Caco-2 (cell line): ENCODE measurements at regions not wholly inside any gene's neighbourhood (a gene's known extent, or its start where the extent isn't known, plus 50 kb on each side); places are given as distances from the start of the nearest gene placed in this dataset.

Source experiments
- BruUV-seq: library from RNA; stranded (reverse); fragments of 400-500 nt; replicated peaks from 2 replicates; lab custom pipeline; 2021; lab: Mats Ljungman, UMichigan
- CTCF ChIA-PET: fragments of 300-600 bp; sonication (Branson Sonifier 250); formaldehyde crosslinking; loops from one replicate; lab custom pipeline; 2022; ENCODE audit warnings: antibody characterized with exemption; lab: Charles Lee
- POLR2A ChIA-PET: fragments of 300-600 bp; sonication (Branson Sonifier 250); formaldehyde crosslinking; loops from one replicate; lab custom pipeline; 2022; ENCODE audit warnings: antibody characterized with exemption; lab: Charles Lee
- DNase-seq, 2 experiments: peaks; one replicate each; pipeline versions ENCODE4 v3.0.0 to v3.0.0-alpha.2; 2020 to 2022
- H3K27me3 ChIP-seq: replicated peaks from 2 replicates; pipeline ENCODE4 v1.6.0; 2011; ENCODE audit warnings: low read length; ENCODE audit not compliant: control insufficient read depth, insufficient read depth
- H3K36me3 ChIP-seq: 2 replicates; pipeline ENCODE4 v1.5.1; 2011; ENCODE audit warnings: low read length; ENCODE audit not compliant: control insufficient read depth, insufficient read depth
- H3K4me1 ChIP-seq: fragments of 250-450 bp; sonication (Bioruptor Pico); 2 replicates; pipeline ENCODE4 v1.5.1; 2020; ENCODE audit warnings: mild to moderate bottlenecking
- H3K4me3 ChIP-seq: 2 replicates; pipeline ENCODE4 v1.5.1; 2011; ENCODE audit warnings: low read depth, mild to moderate bottlenecking, control low read depth, low read length
- H3K9me3 ChIP-seq: fragments of 250-450 bp; sonication (Bioruptor Pico); 2 replicates; pipeline ENCODE4 v1.5.1; 2020; ENCODE audit warnings: mild to moderate bottlenecking, moderate library complexity
- H3K27ac Mint-ChIP-seq: one replicate; pipeline ENCODE4 v1.8.0; 2022; ENCODE audit warnings: mixed read lengths; ENCODE audit not compliant: unreplicated experiment
- H3K27me3 Mint-ChIP-seq: one replicate; pipeline ENCODE4 v1.8.0; 2022; ENCODE audit warnings: mixed read lengths; ENCODE audit not compliant: insufficient read depth, unreplicated experiment
- H3K36me3 Mint-ChIP-seq: one replicate; pipeline ENCODE4 v1.8.0; 2022; ENCODE audit warnings: mild to moderate bottlenecking, mixed read lengths; ENCODE audit not compliant: insufficient read depth, unreplicated experiment
- H3K4me1 Mint-ChIP-seq: one replicate; pipeline ENCODE4 v1.8.0; 2022; ENCODE audit warnings: low read depth, mixed read lengths; ENCODE audit not compliant: unreplicated experiment
- H3K4me3 Mint-ChIP-seq: one replicate; pipeline ENCODE4 v1.8.0; 2022; ENCODE audit warnings: mild to moderate bottlenecking, moderate library complexity, mixed read lengths; ENCODE audit not compliant: unreplicated experiment
- H3K9me3 Mint-ChIP-seq: one replicate; pipeline ENCODE4 v1.8.0; 2022; ENCODE audit warnings: mixed read lengths; ENCODE audit not compliant: unreplicated experiment
- CTCF ChIP-seq, 2 experiments: fragments of 200-600 bp in 1 of 2; IDR thresholded peaks; 1 replicate in 1 of 2; 2 replicates in 1 of 2; pipeline versions ENCODE4 v1.5.1 to v1.8.0; 2011 to 2022; ENCODE audit warnings: antibody characterized with exemption in 1 of 2, control low read depth in 1 of 2, inconsistent platforms in 1 of 2, low read depth in 1 of 2, low read length in 1 of 2, mild to moderate bottlenecking in 1 of 2, moderate library complexity in 1 of 2; ENCODE audit not compliant: insufficient read depth in 1 of 2, severe bottlenecking in 1 of 2, unreplicated experiment in 1 of 2
- intact Hi-C: fragments of 100-400 bp; cut with micrococcal nuclease; formaldehyde crosslinking; loops from one replicate; pipeline ENCODE4 v1.10.0; 2022; ENCODE audit not compliant: unreplicated experiment

- Mint-ChIP-seq H3K27ac (no peak overlapping the region), H3K4me1 (peaks cover 5% of the 10 kb centered on the region), H3K9me3 (no peaks in the 10 kb centered on the region), H3K27me3 (no peaks in the 10 kb centered on the region), H3K36me3 (no peaks in the 10 kb centered on the region), H3K4me3 (no peak overlapping the region)
- intact Hi-C loops: no loop called here
- Histone ChIP-seq H3K4me3 (no peak overlapping the region), H3K9me3 (no peaks in the 10 kb centered on the region), H3K27me3 (no peaks in the 10 kb centered on the region), H3K36me3 (no peaks in the 10 kb centered on the region), H3K4me1 (no peaks in the 10 kb centered on the region; the same call in 1 of the 2 replicates)
- no peak for TF ChIP-seq CTCF (IDR thresholded peaks at IDR 0.05; ENCODE audit: insufficient read depth in 1 of 2, low read depth in 1 of 2, low read length in 1 of 2, severe bottlenecking in 1 of 2, unreplicated experiment in 1 of 2)
- no TSS peak for BruUV-seq
- ChIA-PET POLR2A (no interaction called here), CTCF (no interaction called here)
- no peak for DNase-seq
Observed at GRCh38 chr6:19454001-19454720, 383.0 kb upstream of the ID4 start.

GRCh38 chr6:19454721-19455392 lies 382.3 kb upstream of the ID4 start:
- ChIA-PET CTCF (no interaction called here), POLR2A (no interaction called here)
- intact Hi-C loops: no loop called here
- H3K4me1 Mint-ChIP-seq: peaks cover 5% of the 10 kb centered on the region
- H3K9me3 Mint-ChIP-seq: no peaks in the 10 kb centered on the region
- no peaks in the 10 kb centered on the region for H3K36me3 Mint-ChIP-seq
- no peak for TF ChIP-seq CTCF (IDR thresholded peaks at IDR 0.05; ENCODE audit: insufficient read depth in 1 of 2, low read depth in 1 of 2, low read length in 1 of 2, severe bottlenecking in 1 of 2, unreplicated experiment in 1 of 2)
- H3K4me3 Mint-ChIP-seq: no peak overlapping the region
- no peak for DNase-seq
- no peaks in the 10 kb centered on the region for H3K27me3 ChIP-seq
- H3K27ac Mint-ChIP-seq: no peak overlapping the region
- H3K27me3 Mint-ChIP-seq: no peaks in the 10 kb centered on the region
- H3K4me1 ChIP-seq: no peaks in the 10 kb centered on the region; the same call in 1 of the 2 replicates
- no peaks in the 10 kb centered on the region for H3K9me3 ChIP-seq
- H3K4me3 ChIP-seq: no peak overlapping the region
- BruUV-seq: no TSS peak
- no peaks in the 10 kb centered on the region for H3K36me3 ChIP-seq

GRCh38 chr6:19463250-19463649 lies 373.9 kb upstream of the ID4 start:
- Histone ChIP-seq H3K4me3 (no peak overlapping the region), H3K36me3 (no peaks in the 10 kb centered on the region), H3K9me3 (no peaks in the 10 kb centered on the region), H3K4me1 (no peaks in the 10 kb centered on the region), H3K27me3 (no peaks in the 10 kb centered on the region)
- H3K27ac Mint-ChIP-seq: no peak overlapping the region
- H3K4me1 Mint-ChIP-seq: no peaks in the 10 kb centered on the region
- no peaks in the 10 kb centered on the region for H3K36me3 Mint-ChIP-seq
- no TSS peak for BruUV-seq
- no peak for DNase-seq
- ChIA-PET POLR2A (no interaction called here), CTCF (no interaction called here)
- no peak for TF ChIP-seq CTCF (IDR thresholded peaks at IDR 0.05; ENCODE audit: insufficient read depth in 1 of 2, low read depth in 1 of 2, low read length in 1 of 2, severe bottlenecking in 1 of 2, unreplicated experiment in 1 of 2)
- H3K27me3 Mint-ChIP-seq: no peaks in the 10 kb centered on the region
- H3K4me3 Mint-ChIP-seq: no peak overlapping the region
- intact Hi-C loops: no loop called here
- H3K9me3 Mint-ChIP-seq: no peaks in the 10 kb centered on the region
